GM12878 (cell line): ENCODE measurements at regions not wholly inside any gene's neighbourhood (a gene's known extent, or its start where the extent isn't known, plus 50 kb on each side); places are given as distances from the start of the nearest gene placed in this dataset.
A peak's percentile ranks its signal among the peaks of the same experiment; 100 is the strongest.

ENCODE experiments used
- BCL3 ChIP-seq: IDR thresholded peaks from 2 replicates; pipeline ENCODE4 v1.6.1; 2011; ENCODE audit warnings: borderline replicate concordance, low read depth, mild to moderate bottlenecking, moderate library complexity, low read length; ENCODE audit not compliant: insufficient read depth, poor library complexity, severe bottlenecking
- CBFB ChIP-seq: IDR thresholded peaks from 2 replicates; pipeline ENCODE4 v1.6.1; 2016; ENCODE audit warnings: antibody characterized with exemption, low read depth
- CHD2 ChIP-seq: IDR thresholded peaks from 2 replicates; pipeline ENCODE4 v1.6.1; 2011; ENCODE audit warnings: low read depth, low read length, improper control_type of control experiment, borderline replicate concordance
- CREM ChIP-seq: IDR thresholded peaks from 2 replicates; pipeline ENCODE4 v1.6.1; 2014; ENCODE audit warnings: antibody characterized with exemption, low read depth
- ESRRA ChIP-seq: IDR thresholded peaks from 2 replicates; pipeline ENCODE4 v1.6.1; 2012; ENCODE audit warnings: mild to moderate bottlenecking, low read length, improper control_type of control experiment
- KAT2A ChIP-seq: conservative IDR thresholded peaks from 2 replicates; pipeline ENCODE4 v1.6.1; 2011; ENCODE audit warnings: low read depth, low read length; ENCODE audit not compliant: control insufficient read depth
- MEF2B ChIP-seq: fragments of 450-650 bp; IDR thresholded peaks from 2 replicates; pipeline ENCODE4 v1.6.1; 2018; ENCODE audit warnings: mild to moderate bottlenecking, moderate library complexity; ENCODE audit not compliant: partially characterized antibody, poor library complexity, severe bottlenecking
- MLLT1 ChIP-seq: fragments of 450-650 bp; IDR thresholded peaks from 2 replicates; pipeline ENCODE4 v1.6.1; 2016; ENCODE audit warnings: mild to moderate bottlenecking
- MYC ChIP-seq: IDR thresholded peaks from 2 replicates; pipeline ENCODE4 v1.6.1; 2011; ENCODE audit warnings: mild to moderate bottlenecking, low read length, moderate library complexity, inconsistent platforms; ENCODE audit not compliant: insufficient read depth, insufficient replicate concordance, insufficient read length, severe bottlenecking
- PBX3 ChIP-seq: IDR thresholded peaks from 2 replicates; pipeline ENCODE4 v1.6.1; 2011; ENCODE audit warnings: mild to moderate bottlenecking, low read depth, low read length, moderate library complexity; ENCODE audit not compliant: insufficient replicate concordance
- PML ChIP-seq: IDR thresholded peaks from 2 replicates; pipeline ENCODE4 v1.6.1; 2012; ENCODE audit warnings: low read length, inconsistent platforms
- RAD21 ChIP-seq: IDR thresholded peaks from 2 replicates; pipeline ENCODE4 v1.6.1; 2011; ENCODE audit warnings: mild to moderate bottlenecking, low read depth, low read length, moderate library complexity; ENCODE audit not compliant: insufficient read depth
- RB1 ChIP-seq: fragments of 450-650 bp; formaldehyde crosslinking; IDR thresholded peaks from 2 replicates; pipeline ENCODE4 v1.6.1; 2017; ENCODE audit warnings: mild to moderate bottlenecking, borderline replicate concordance
- RCOR1 ChIP-seq: conservative IDR thresholded peaks from 2 replicates; pipeline ENCODE4 v1.6.1; 2012; ENCODE audit warnings: low read depth, low read length, improper control_type of control experiment
- RUNX3 ChIP-seq: IDR thresholded peaks from 2 replicates; pipeline ENCODE4 v1.6.1; 2012; ENCODE audit warnings: low read length, inconsistent platforms
- SUPT20H ChIP-seq: IDR thresholded peaks from 2 replicates; pipeline ENCODE4 v1.6.1; 2011; ENCODE audit warnings: low read depth, mild to moderate bottlenecking, low read length, moderate library complexity, borderline replicate concordance; ENCODE audit not compliant: control insufficient read depth
- TCF12 ChIP-seq: IDR thresholded peaks from 2 replicates; pipeline ENCODE4 v1.6.1; 2011; ENCODE audit warnings: low read depth, mild to moderate bottlenecking, low read length
- WRNIP1 ChIP-seq: IDR thresholded peaks from 2 replicates; pipeline ENCODE4 v1.6.1; 2011; ENCODE audit warnings: low read depth, low read length, improper control_type of control experiment, borderline replicate concordance
- TF ChIP-seq, protein P1 (sequence below): fragments of 450-650 bp; formaldehyde crosslinking; IDR thresholded peaks from 2 replicates; pipeline ENCODE4 v1.4.0; 2020; ENCODE audit warnings: mild to moderate bottlenecking, moderate library complexity
- TF ChIP-seq, protein P2 (sequence below): fragments of 450-650 bp; IDR thresholded peaks from 2 replicates; pipeline ENCODE4 v1.6.1; 2017; ENCODE audit warnings: antibody characterized with exemption, mild to moderate bottlenecking, moderate library complexity

GRCh38 chr3:178436773-178437172, 99.5 kb upstream of the KCNMB2 start (continued):
- TF ChIP-seq BCL3 (no peak), CBFB (peak; percentile 51; the same call in 1 of the 2 replicates), CHD2 (no peak), ESRRA (no peak), KAT2A (no peak), RAD21 (peak; percentile 74), WRNIP1 (no peak), MLLT1 (no peak), PBX3 (no peak), RB1 (no peak), TCF12 (no peak), SUPT20H (no peak), RCOR1 (no peak), MEF2B (no peak), CREM (no peak), RUNX3 (peak; percentile 90), MYC (no peak), PML (no peak)
- TF ChIP-seq, protein P1, sequence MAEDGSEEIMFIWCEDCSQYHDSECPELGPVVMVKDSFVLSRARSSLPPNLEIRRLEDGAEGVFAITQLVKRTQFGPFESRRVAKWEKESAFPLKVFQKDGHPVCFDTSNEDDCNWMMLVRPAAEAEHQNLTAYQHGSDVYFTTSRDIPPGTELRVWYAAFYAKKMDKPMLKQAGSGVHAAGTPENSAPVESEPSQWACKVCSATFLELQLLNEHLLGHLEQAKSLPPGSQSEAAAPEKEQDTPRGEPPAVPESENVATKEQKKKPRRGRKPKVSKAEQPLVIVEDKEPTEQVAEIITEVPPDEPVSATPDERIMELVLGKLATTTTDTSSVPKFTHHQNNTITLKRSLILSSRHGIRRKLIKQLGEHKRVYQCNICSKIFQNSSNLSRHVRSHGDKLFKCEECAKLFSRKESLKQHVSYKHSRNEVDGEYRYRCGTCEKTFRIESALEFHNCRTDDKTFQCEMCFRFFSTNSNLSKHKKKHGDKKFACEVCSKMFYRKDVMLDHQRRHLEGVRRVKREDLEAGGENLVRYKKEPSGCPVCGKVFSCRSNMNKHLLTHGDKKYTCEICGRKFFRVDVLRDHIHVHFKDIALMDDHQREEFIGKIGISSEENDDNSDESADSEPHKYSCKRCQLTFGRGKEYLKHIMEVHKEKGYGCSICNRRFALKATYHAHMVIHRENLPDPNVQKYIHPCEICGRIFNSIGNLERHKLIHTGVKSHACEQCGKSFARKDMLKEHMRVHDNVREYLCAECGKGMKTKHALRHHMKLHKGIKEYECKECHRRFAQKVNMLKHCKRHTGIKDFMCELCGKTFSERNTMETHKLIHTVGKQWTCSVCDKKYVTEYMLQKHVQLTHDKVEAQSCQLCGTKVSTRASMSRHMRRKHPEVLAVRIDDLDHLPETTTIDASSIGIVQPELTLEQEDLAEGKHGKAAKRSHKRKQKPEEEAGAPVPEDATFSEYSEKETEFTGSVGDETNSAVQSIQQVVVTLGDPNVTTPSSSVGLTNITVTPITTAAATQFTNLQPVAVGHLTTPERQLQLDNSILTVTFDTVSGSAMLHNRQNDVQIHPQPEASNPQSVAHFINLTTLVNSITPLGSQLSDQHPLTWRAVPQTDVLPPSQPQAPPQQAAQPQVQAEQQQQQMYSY: no peak
- TF ChIP-seq, protein P2, sequence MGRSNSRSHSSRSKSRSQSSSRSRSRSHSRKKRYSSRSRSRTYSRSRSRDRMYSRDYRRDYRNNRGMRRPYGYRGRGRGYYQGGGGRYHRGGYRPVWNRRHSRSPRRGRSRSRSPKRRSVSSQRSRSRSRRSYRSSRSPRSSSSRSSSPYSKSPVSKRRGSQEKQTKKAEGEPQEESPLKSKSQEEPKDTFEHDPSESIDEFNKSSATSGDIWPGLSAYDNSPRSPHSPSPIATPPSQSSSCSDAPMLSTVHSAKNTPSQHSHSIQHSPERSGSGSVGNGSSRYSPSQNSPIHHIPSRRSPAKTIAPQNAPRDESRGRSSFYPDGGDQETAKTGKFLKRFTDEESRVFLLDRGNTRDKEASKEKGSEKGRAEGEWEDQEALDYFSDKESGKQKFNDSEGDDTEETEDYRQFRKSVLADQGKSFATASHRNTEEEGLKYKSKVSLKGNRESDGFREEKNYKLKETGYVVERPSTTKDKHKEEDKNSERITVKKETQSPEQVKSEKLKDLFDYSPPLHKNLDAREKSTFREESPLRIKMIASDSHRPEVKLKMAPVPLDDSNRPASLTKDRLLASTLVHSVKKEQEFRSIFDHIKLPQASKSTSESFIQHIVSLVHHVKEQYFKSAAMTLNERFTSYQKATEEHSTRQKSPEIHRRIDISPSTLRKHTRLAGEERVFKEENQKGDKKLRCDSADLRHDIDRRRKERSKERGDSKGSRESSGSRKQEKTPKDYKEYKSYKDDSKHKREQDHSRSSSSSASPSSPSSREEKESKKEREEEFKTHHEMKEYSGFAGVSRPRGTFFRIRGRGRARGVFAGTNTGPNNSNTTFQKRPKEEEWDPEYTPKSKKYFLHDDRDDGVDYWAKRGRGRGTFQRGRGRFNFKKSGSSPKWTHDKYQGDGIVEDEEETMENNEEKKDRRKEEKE: no peak
